OCI-LY7 (cell line): ENCODE measurements at regions not wholly inside any gene's neighbourhood (a gene's known extent, or its start where the extent isn't known, plus 50 kb on each side); places are given as distances from the start of the nearest gene placed in this dataset.
A peak's percentile ranks its signal among the peaks of the same experiment; 100 is the strongest.
"Not testable (repeated sequence)": the region's sequence is repeated elsewhere in the genome, so short reads cannot be mapped to it uniquely, and the experiment has no call there.

Source experiments
- BruUV-seq: library from RNA; stranded (reverse); fragments of 400-500 nt; replicated peaks from 2 replicates; lab custom pipeline; 2021; lab: Mats Ljungman, UMichigan
- CTCF ChIA-PET: fragments of 300-600 bp; sonication (Branson Sonifier 250); formaldehyde crosslinking; loops from one replicate; lab custom pipeline; 2022; ENCODE audit warnings: antibody characterized with exemption; ENCODE audit not compliant: unreplicated experiment; lab: Charles Lee
- POLR2A ChIA-PET: fragments of 300-600 bp; sonication (Branson Sonifier 250); formaldehyde crosslinking; loops from one replicate; lab custom pipeline; 2022; ENCODE audit warnings: antibody characterized with exemption; lab: Charles Lee
- DNase-seq: peaks from one replicate; pipeline ENCODE4 v3.0.0-alpha.2; 2015; ENCODE audit warnings: low spot score
- H2AFZ ChIP-seq: fragments of 200-600 bp; sonication (generic), shearing (Covaris generic); 2 replicates; pipeline ENCODE4 v1.6.1; 2014; ENCODE audit warnings: mild to moderate bottlenecking, antibody characterized with exemption, low read length, moderate library complexity
- H3K27ac ChIP-seq: fragments of 200-600 bp; sonication (generic); 2 replicates; pipeline ENCODE4 v1.5.1; 2014; ENCODE audit warnings: mixed run types, low read depth, mild to moderate bottlenecking, moderate library complexity, low read length, inconsistent platforms; ENCODE audit not compliant: poor library complexity, severe bottlenecking
- H3K36me3 ChIP-seq: fragments of 200-600 bp; sonication (generic); 2 replicates; pipeline ENCODE4 v1.6.1; 2014; ENCODE audit warnings: mild to moderate bottlenecking, antibody characterized with exemption, low read length, moderate library complexity, mixed read lengths; ENCODE audit not compliant: insufficient read depth
- H3K4me1 ChIP-seq: fragments of 200-600 bp; sonication (generic); 2 replicates; pipeline ENCODE4 v1.5.1; 2014; ENCODE audit warnings: mild to moderate bottlenecking, low read length; ENCODE audit not compliant: insufficient read depth, poor library complexity, severe bottlenecking
- H3K4me2 ChIP-seq: fragments of 200-600 bp; sonication (generic); 2 replicates; pipeline ENCODE4 v1.6.1; 2014; ENCODE audit warnings: mild to moderate bottlenecking, low read length
- H3K4me3 ChIP-seq: fragments of 200-600 bp; sonication (generic); 2 replicates; pipeline ENCODE4 v1.5.1; 2014; ENCODE audit warnings: mild to moderate bottlenecking, low read depth, low read length; ENCODE audit not compliant: poor library complexity, severe bottlenecking
- H3K79me2 ChIP-seq: fragments of 200-600 bp; sonication (generic); 2 replicates; pipeline ENCODE4 v1.6.1; 2016; ENCODE audit warnings: low read depth, mild to moderate bottlenecking, low read length, moderate library complexity, mixed read lengths; ENCODE audit not compliant: insufficient read depth
- H3K9me2 ChIP-seq: fragments of 200-600 bp; sonication (generic); 2 replicates; pipeline ENCODE4 v1.6.1; 2016; ENCODE audit warnings: mild to moderate bottlenecking, low read length, mixed read lengths; ENCODE audit not compliant: insufficient read depth
- H3K9me3 ChIP-seq: fragments of 200-600 bp; sonication (generic); 2 replicates; pipeline ENCODE4 v1.6.1; 2014; ENCODE audit warnings: mild to moderate bottlenecking, mixed run types, low read length, mixed read lengths
- H4K20me1 ChIP-seq: fragments of 200-600 bp; sonication (generic); 2 replicates; pipeline ENCODE4 v1.6.1; 2014; ENCODE audit warnings: mild to moderate bottlenecking, antibody characterized with exemption, low read length, moderate library complexity, mixed read lengths; ENCODE audit not compliant: insufficient read depth
- intact Hi-C: fragments of 100-400 bp; cut with micrococcal nuclease; formaldehyde crosslinking; loops from one replicate; pipeline ENCODE4 v1.10.0; 2022; ENCODE audit not compliant: unreplicated experiment

- BruUV-seq, H3K79me2 ChIP-seq, intact Hi-C loops, H3K36me3 ChIP-seq, H2AFZ ChIP-seq, CTCF ChIA-PET, POLR2A ChIA-PET, H3K4me1 ChIP-seq, H3K4me3 ChIP-seq, H3K27ac ChIP-seq, H3K9me2 ChIP-seq, H3K9me3 ChIP-seq, DNase-seq, H4K20me1 ChIP-seq, H3K4me2 ChIP-seq: not testable (repeated sequence)
Measured at GRCh38 chr9:40768646-40769198, 359.8 kb downstream of the FOXD4L6 start.

GRCh38 chr9:40768178-40768577, 360.3 kb downstream of the FOXD4L6 start:
- H3K9me3 ChIP-seq, H3K27ac ChIP-seq, DNase-seq, H3K4me1 ChIP-seq, H3K36me3 ChIP-seq, BruUV-seq, intact Hi-C loops, CTCF ChIA-PET, H3K79me2 ChIP-seq, H3K4me3 ChIP-seq, POLR2A ChIA-PET, H4K20me1 ChIP-seq, H2AFZ ChIP-seq, H3K4me2 ChIP-seq, H3K9me2 ChIP-seq: not testable (repeated sequence)

GRCh38 chr9:40754957-40755356, 373.5 kb downstream of the FOXD4L6 start:
- BruUV-seq, H3K79me2 ChIP-seq, CTCF ChIA-PET, H4K20me1 ChIP-seq, H3K4me3 ChIP-seq, intact Hi-C loops, H3K36me3 ChIP-seq, H3K4me2 ChIP-seq, H2AFZ ChIP-seq, H3K9me3 ChIP-seq, H3K9me2 ChIP-seq: not testable (repeated sequence)
- POLR2A ChIA-PET, result interaction anchor here (0.6 to 0.9 kb wide), 2 partner anchors 235 to 238 kb away, joined by 3 read pairs; no protein-coding TSS in a partner anchor
- peak; percentile 74 for DNase-seq
- Histone ChIP-seq H3K4me1 (peaks cover 28% of the 10 kb centered on the region), H3K27ac (peak overlapping the region; percentile 87)

GRCh38 chr9:40753288-40753687, 375.2 kb downstream of the FOXD4L6 start:
- BruUV-seq, result not testable (repeated sequence)

GRCh38 chr9:40746921-40747485, 381.5 kb downstream of the FOXD4L6 start:
- H3K4me2 ChIP-seq, H3K4me1 ChIP-seq, H3K79me2 ChIP-seq, H4K20me1 ChIP-seq, H3K4me3 ChIP-seq, intact Hi-C loops, H3K36me3 ChIP-seq, DNase-seq, H2AFZ ChIP-seq, CTCF ChIA-PET, POLR2A ChIA-PET, H3K9me3 ChIP-seq, H3K9me2 ChIP-seq, BruUV-seq, H3K27ac ChIP-seq: not testable (repeated sequence)

More at GRCh38 chr9:40753288-40753687, 375.2 kb downstream of the FOXD4L6 start:
- H3K4me3 ChIP-seq, H3K36me3 ChIP-seq, POLR2A ChIA-PET, H3K79me2 ChIP-seq, CTCF ChIA-PET, intact Hi-C loops, H3K27ac ChIP-seq, H4K20me1 ChIP-seq, H3K9me2 ChIP-seq, H3K9me3 ChIP-seq: not testable (repeated sequence)
- Histone ChIP-seq H3K4me1 (peaks cover 28% of the 10 kb centered on the region), H3K4me2 (peak overlapping the region; percentile 17), H2AFZ (peak overlapping the region; percentile 36; the same call in 1 of the 2 replicates)
- peak; percentile 36 for DNase-seq
